ENCODE measurements at regions not wholly inside any gene's neighbourhood (a gene's known extent, or its start where the extent isn't known, plus 50 kb on each side); places are given as distances from the start of the nearest gene placed in this dataset.
"Not testable (repeated sequence)": the region's sequence is repeated elsewhere in the genome, so short reads cannot be mapped to it uniquely, and the experiment has no call there.

- no peak for DNase-seq
Measured at GRCh38 chr4:11111876-11112275, 316.8 kb downstream of the HS3ST1 start.

GRCh38 chr4:11111370-11111769 is 317.3 kb downstream of the HS3ST1 start:
- DNase-seq: no peak

DNA sequence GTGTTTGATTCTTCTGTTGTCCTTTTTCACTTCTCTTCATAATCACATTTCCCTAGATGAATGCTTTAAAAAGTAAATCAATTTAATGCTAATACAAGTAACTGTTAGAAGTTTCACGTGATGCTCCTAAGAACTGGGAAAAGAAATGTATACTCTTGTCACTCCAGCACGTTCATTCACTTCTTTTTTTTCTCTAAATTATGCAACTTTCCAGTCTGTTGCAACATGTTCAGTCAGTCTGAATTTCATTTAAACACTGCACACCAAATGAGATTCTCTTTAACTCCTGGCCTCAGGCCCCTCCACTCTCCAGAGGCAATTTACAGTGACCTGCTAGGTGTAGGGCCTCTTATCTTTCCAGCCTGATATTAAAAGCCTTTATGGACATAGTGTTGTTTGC is 321.9 kb downstream of the HS3ST1 start:
- DNase-seq: no peak

- DNase-seq: no peak
Measured at GRCh38 chr4:11106190-11106589, 322.5 kb downstream of the HS3ST1 start.

DNA sequence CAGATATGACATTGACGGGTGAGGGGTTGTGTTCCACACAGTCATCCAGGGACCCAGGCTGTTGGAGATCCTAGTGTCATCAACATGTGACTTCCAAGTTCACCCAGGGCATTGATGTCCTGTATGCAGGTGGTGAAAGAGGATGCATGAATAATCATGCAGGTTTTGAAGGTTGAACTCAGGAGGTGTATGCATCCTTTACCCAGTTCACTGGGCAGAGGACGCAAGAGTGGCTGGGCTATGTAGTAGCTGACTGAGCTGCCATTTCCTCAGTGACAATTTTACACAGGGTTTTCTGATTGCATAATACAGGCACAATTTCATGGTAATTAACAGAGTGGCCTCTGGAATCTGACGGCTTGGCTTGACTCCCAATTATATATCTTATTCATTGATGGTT is 323.0 kb downstream of the HS3ST1 start:
- DNase-seq: no peak

- no peak for DNase-seq
Measured at GRCh38 chr4:11098461-11098860, 330.2 kb downstream of the HS3ST1 start.

GRCh38 chr4:11097725-11098124 is 331.0 kb downstream of the HS3ST1 start:
- no peak for DNase-seq

GRCh38 chr4:11081006-11081405 is 347.7 kb downstream of the HS3ST1 start:
- DNase-seq: no peak

GRCh38 chr4:11079171-11079570 is 349.5 kb downstream of the HS3ST1 start:
- no peak for DNase-seq

GRCh38 chr4:11074581-11075241 is 354.0 kb downstream of the HS3ST1 start:
- DNase-seq: no peak

- no peak for DNase-seq
Measured at GRCh38 chr4:11073621-11074051, 355.1 kb downstream of the HS3ST1 start.

DNA sequence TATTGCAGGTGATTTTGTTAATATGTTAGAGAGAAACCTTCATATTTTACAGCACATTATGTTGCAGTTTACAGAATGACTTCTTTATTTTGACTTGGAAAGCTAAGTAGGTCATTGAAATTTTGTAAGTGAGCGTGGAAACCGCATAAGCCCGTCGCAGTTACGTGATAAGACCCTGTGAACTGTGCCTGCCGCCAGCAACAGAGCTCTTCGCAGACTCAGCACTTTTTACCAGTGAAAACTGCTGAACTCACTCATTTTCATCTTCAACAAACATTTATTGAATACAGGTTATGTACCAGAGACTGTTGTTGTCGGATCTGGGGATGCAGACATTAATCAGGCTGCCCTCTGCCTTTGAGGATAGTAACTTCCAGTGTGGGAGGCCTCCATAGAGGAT is 355.7 kb downstream of the HS3ST1 start:
- DNase-seq: no peak

DNA sequence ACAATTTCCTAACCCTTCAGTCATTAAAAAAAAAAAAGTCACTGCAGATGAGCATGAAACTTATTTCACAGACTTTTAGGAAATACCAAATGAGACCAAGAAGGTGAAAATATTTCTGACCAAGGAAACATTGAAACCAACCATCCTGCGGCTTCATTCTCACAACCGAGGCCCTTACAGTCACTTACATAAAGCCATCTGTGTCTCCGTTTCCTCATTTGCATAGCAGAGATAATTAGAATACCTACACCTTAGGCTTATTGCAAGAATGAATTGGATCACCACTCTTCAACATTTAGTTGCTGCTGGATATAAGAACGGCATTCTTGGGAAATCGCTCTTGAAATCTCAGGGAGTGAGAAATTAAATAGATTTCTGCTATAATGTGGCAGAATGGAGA is 356.2 kb downstream of the HS3ST1 start:
- DNase-seq: no peak

DNA sequence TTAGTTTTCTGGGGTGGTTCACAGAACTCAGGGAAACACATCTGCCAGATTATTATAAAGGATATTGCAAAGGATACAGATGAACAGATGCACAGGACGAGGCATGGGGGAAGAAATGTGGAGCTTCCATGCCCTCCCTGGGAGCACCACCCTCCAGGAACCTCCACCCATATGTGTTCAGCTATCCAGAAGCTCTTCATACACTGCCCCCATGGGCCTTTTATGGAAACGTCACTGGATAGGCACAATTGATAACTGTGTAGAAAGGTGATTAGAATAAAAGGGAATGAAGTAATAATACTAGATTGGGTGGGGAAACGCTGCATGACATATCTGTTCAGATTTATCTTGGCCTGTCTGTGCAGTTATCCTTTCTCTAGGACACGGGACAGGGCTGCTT is 357.9 kb downstream of the HS3ST1 start:
- no peak for DNase-seq

- no peak for DNase-seq
Measured at GRCh38 chr4:11069581-11070211, 359.0 kb downstream of the HS3ST1 start.

- no peak for DNase-seq
Measured at GRCh38 chr4:11069083-11069482, 359.6 kb downstream of the HS3ST1 start.

- DNase-seq: not testable (repeated sequence)
Measured at GRCh38 chr4:11066584-11066983, 362.1 kb downstream of the HS3ST1 start.

DNA sequence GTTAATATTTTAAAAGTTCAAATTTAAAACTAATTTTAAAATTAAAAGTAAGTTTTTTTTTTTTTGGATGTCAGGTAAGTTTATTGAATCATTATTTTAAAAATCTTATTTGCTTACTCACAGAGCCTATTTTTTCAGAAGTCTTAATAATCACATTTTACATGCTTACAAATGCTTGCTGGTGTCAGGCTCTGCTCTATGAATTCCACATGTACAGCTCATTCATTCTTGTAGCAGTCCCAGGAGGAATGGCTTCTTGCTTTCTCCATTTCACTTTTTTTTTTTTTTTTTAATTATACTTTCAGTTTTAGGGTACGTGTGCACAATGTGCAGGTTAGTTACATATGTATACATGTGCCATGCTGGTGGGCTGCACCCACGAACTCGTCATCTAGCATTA is 368.1 kb downstream of the HS3ST1 start:
- DNase-seq: not testable (repeated sequence)

GRCh38 chr4:11054937-11055336 is 370.4 kb upstream of the CLNK start:
- DNase-seq: not testable (repeated sequence)

DNA sequence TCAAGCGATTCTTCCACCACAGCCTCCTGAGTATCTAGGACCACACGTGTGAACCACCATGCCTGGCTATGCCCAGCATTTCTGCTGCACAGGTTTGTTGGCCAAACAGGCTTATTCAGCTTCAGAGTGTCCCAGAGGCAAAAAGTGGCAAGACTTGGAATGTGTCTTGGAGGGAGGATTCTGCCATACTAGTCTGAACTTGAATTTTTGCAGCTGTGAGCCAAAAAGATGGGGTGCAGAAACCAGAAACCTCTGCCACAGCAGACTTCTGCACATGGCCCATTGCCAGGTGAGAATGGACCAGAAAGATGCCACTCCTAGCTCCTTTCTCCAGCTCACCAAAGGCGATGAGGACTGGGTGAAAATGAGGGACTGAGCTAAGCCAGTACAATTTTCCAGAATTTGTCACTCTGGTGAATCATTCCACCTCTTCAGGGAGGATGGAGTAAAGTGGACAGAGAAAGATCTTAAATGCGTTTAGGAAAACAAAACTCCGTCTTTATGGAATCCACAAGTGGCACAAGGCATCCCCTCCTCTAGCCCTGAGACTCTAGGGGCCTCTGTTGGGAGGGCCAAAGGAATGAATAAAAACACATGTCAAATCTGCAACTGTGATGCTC is 369.1 kb upstream of the CLNK start:
- DNase-seq: no peak

- no peak for DNase-seq
Measured at GRCh38 chr4:11051181-11051580, 366.6 kb upstream of the CLNK start.

- DNase-seq: no peak
Measured at GRCh38 chr4:11050766-11051165, 366.2 kb upstream of the CLNK start.

DNA sequence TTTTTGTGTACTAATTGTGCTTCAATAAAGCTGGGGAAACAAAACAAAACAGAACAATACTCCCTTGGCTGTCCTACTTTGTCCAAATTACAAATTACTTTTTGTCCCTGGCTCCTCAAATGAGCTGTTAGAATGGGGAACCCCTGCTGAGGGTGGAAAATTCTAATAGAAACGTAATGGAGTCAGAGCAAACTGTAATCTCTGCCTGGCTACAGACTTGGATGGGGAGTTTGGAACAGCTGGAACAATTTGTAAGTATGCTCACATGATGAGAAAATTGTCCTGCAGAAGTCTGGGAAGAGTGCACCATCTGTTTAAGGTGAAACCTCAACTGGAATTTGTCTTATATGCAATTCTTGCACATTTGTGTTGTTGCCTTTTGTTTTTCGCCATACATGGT is 364.4 kb upstream of the CLNK start:
- no peak for DNase-seq

- DNase-seq: no peak
Measured at GRCh38 chr4:11042760-11043159, 358.2 kb upstream of the CLNK start.
